ENCODE measurements at regions not wholly inside any gene's neighbourhood (a gene's known extent, or its start where the extent isn't known, plus 50 kb on each side); places are given as distances from the start of the nearest gene placed in this dataset.

DNA sequence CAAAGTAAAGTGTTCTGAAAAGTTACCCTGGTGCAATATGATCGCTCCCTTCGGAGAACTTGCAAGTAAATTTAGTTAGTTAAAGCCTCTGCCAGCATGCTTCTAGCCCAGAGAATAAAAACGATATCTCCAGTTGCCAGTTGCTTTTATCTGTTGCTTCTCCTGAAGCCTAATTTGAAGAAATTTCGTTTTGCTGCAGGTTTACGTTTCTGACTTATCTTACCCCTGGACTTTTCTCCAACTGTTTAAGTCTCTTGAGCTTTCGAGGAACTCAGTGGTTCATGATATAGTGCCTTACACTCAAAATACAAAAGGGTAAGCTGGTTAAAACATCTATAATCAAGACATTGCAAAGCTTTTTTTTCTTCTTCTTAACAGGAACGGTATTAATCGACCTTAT, 131.1 kb downstream of the FAM161A start:
- TF ChIP-seq SIN3A (IDR thresholded peaks at IDR 0.05; ENCODE audit: borderline replicate concordance, insufficient read depth, low read length): no peak

DNA sequence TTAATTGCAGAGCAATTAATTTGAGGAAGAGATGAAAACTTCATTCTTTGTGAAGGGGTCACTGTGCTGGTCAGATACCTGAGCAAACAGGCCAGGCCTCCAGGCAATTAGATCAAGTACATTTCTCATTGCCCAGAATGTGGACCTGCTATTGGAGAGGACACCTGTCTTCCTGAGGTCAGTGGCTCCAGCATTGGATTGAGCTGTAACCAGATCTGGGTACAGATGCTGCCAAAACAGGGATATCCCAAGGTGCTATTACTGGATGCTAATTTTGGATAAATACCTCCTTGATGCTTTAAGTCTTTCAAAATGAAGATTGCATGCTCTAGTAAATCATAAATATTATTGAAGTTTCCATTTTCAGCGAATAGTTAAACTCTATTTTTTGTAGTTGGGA, 131.5 kb downstream of the FAM161A start:
- TF ChIP-seq, protein P1, sequence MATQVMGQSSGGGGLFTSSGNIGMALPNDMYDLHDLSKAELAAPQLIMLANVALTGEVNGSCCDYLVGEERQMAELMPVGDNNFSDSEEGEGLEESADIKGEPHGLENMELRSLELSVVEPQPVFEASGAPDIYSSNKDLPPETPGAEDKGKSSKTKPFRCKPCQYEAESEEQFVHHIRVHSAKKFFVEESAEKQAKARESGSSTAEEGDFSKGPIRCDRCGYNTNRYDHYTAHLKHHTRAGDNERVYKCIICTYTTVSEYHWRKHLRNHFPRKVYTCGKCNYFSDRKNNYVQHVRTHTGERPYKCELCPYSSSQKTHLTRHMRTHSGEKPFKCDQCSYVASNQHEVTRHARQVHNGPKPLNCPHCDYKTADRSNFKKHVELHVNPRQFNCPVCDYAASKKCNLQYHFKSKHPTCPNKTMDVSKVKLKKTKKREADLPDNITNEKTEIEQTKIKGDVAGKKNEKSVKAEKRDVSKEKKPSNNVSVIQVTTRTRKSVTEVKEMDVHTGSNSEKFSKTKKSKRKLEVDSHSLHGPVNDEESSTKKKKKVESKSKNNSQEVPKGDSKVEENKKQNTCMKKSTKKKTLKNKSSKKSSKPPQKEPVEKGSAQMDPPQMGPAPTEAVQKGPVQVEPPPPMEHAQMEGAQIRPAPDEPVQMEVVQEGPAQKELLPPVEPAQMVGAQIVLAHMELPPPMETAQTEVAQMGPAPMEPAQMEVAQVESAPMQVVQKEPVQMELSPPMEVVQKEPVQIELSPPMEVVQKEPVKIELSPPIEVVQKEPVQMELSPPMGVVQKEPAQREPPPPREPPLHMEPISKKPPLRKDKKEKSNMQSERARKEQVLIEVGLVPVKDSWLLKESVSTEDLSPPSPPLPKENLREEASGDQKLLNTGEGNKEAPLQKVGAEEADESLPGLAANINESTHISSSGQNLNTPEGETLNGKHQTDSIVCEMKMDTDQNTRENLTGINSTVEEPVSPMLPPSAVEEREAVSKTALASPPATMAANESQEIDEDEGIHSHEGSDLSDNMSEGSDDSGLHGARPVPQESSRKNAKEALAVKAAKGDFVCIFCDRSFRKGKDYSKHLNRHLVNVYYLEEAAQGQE (IDR thresholded peaks at IDR 0.05; ENCODE audit: insufficient read depth in 1 of 2, low read depth in 2 of 2, low read length in 2 of 2): no peak
- TF ChIP-seq TAF1 (IDR thresholded peaks at IDR 0.05; ENCODE audit: borderline replicate concordance, insufficient read depth, low read length) (no peak), FOXP2 (optimal IDR thresholded peaks at IDR 0.05; ENCODE audit: borderline replicate concordance, extremely low read depth, extremely low read length, insufficient read depth) (no peak), POLR2AphosphoS5 (IDR thresholded peaks at IDR 0.05; ENCODE audit: low read depth, low read length) (no peak), SIN3A (IDR thresholded peaks at IDR 0.05; ENCODE audit: borderline replicate concordance, insufficient read depth, low read length) (no peak)

GRCh38 chr2:61721382-61721781, 132.5 kb downstream of the FAM161A start:
- TF ChIP-seq FOXP2 (optimal IDR thresholded peaks at IDR 0.05; ENCODE audit: borderline replicate concordance, extremely low read depth, extremely low read length, insufficient read depth) (no peak), POLR2AphosphoS5 (IDR thresholded peaks at IDR 0.05; ENCODE audit: low read depth, low read length) (no peak), TAF1 (IDR thresholded peaks at IDR 0.05; ENCODE audit: borderline replicate concordance, insufficient read depth, low read length) (no peak), SIN3A (IDR thresholded peaks at IDR 0.05; ENCODE audit: borderline replicate concordance, insufficient read depth, low read length) (no peak)
- TF ChIP-seq, protein P1 (IDR thresholded peaks at IDR 0.05; ENCODE audit: insufficient read depth in 1 of 2, low read depth in 2 of 2, low read length in 2 of 2): no peak

- TF ChIP-seq TAF1 (IDR thresholded peaks at IDR 0.05; ENCODE audit: borderline replicate concordance, insufficient read depth, low read length) (no peak), FOXP2 (optimal IDR thresholded peaks at IDR 0.05; ENCODE audit: borderline replicate concordance, extremely low read depth, extremely low read length, insufficient read depth) (no peak), POLR2AphosphoS5 (IDR thresholded peaks at IDR 0.05; ENCODE audit: low read depth, low read length) (no peak), SIN3A (IDR thresholded peaks at IDR 0.05; ENCODE audit: borderline replicate concordance, insufficient read depth, low read length) (no peak)
- TF ChIP-seq, protein P1 (IDR thresholded peaks at IDR 0.05; ENCODE audit: insufficient read depth in 1 of 2, low read depth in 2 of 2, low read length in 2 of 2): no peak
Observed at GRCh38 chr2:61720911-61721310, 132.9 kb downstream of the FAM161A start.

DNA sequence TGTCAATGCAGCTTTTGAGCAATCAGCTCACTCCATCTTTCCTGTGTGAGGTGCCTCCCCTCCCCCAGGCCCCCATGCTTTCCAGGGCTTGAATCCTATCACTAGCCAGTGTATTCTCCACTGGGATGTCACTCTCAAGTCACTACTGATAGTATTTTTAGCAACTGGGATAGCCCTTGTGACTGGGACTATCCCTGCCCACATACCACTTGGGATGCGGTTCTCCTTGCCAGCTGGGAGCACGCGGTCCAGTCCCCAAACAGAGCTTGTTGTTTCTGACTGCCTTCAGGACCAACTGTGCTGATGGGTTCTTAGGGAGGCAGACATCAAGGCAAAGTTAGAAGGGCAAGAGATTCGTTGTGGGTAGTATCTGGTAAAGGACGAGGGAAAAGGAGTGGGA, 134.9 kb downstream of the FAM161A start:
- TF ChIP-seq POLR2AphosphoS5 (IDR thresholded peaks at IDR 0.05; ENCODE audit: low read depth, low read length) (no peak), FOXP2 (optimal IDR thresholded peaks at IDR 0.05; ENCODE audit: borderline replicate concordance, extremely low read depth, extremely low read length, insufficient read depth) (no peak)

- TF ChIP-seq SIN3A (IDR thresholded peaks at IDR 0.05; ENCODE audit: borderline replicate concordance, insufficient read depth, low read length) (no peak), POLR2AphosphoS5 (IDR thresholded peaks at IDR 0.05; ENCODE audit: low read depth, low read length) (no peak), TAF1 (IDR thresholded peaks at IDR 0.05; ENCODE audit: borderline replicate concordance, insufficient read depth, low read length) (no peak), FOXP2 (optimal IDR thresholded peaks at IDR 0.05; ENCODE audit: borderline replicate concordance, extremely low read depth, extremely low read length, insufficient read depth) (no peak)
- TF ChIP-seq, protein P1 (IDR thresholded peaks at IDR 0.05; ENCODE audit: insufficient read depth in 1 of 2, low read depth in 2 of 2, low read length in 2 of 2): no peak
Observed at GRCh38 chr2:61715506-61715905, 138.4 kb downstream of the FAM161A start.

Measured in PFSK-1 (cell line).